ENCODE measurements at regions not wholly inside any gene's neighbourhood (a gene's known extent, or its start where the extent isn't known, plus 50 kb on each side); places are given as distances from the start of the nearest gene placed in this dataset.

GRCh38 chr10:4526311-4526731 lies 299.7 kb upstream of the AKR1E2 start:
- H3K36me3 ChIP-seq (ENCODE audit: insufficient read depth, low read length): no peaks in the 10 kb centered on the region
- H4K20me1 ChIP-seq (ENCODE audit: insufficient read depth, low read length): no peaks in the 10 kb centered on the region
- no peaks in the 10 kb centered on the region for H3K79me2 ChIP-seq (ENCODE audit: insufficient read depth, low read length)
- H3K9me3 ChIP-seq (ENCODE audit: insufficient read depth, low read length, severe bottlenecking): no peaks in the 10 kb centered on the region
- ATAC-seq (ENCODE audit: insufficient read depth, low read depth): no peak
- no peak overlapping the region for H3K9ac ChIP-seq (ENCODE audit: low read depth, low read length)
- no peak overlapping the region for H3K4me2 ChIP-seq (ENCODE audit: insufficient read depth, low read length)
- DNase-seq: no peak
- no peak overlapping the region for H3K27ac ChIP-seq (ENCODE audit: low read length)
- H3K27me3 ChIP-seq (ENCODE audit: insufficient read depth, low read length, poor library complexity): no peaks in the 10 kb centered on the region
- H3K4me3 ChIP-seq (ENCODE audit: low read depth in 1 of 2, low read length in 2 of 2): no peak overlapping the region
- H3K4me1 ChIP-seq (ENCODE audit: insufficient read depth, low read length): no peaks in the 10 kb centered on the region
- TF ChIP-seq EZH2 (IDR thresholded peaks at IDR 0.05; ENCODE audit: borderline replicate concordance, low read depth, low read length, severe bottlenecking) (no peak), CTCF (IDR thresholded peaks at IDR 0.05; ENCODE audit: borderline replicate concordance, extremely low read depth, low read length, poor library complexity, severe bottlenecking) (no peak)
- H2AFZ ChIP-seq (ENCODE audit: low read depth, low read length): no peak overlapping the region

- Histone ChIP-seq H3K36me3 (ENCODE audit: insufficient read depth, low read length) (no peaks in the 10 kb centered on the region), H3K27me3 (ENCODE audit: insufficient read depth, low read length, poor library complexity) (no peaks in the 10 kb centered on the region), H3K79me2 (ENCODE audit: insufficient read depth, low read length) (no peaks in the 10 kb centered on the region), H3K4me2 (ENCODE audit: insufficient read depth, low read length) (no peak overlapping the region), H3K9me3 (ENCODE audit: insufficient read depth, low read length, severe bottlenecking) (no peaks in the 10 kb centered on the region), H4K20me1 (ENCODE audit: insufficient read depth, low read length) (no peaks in the 10 kb centered on the region), H3K27ac (ENCODE audit: low read length) (no peak overlapping the region), H3K4me1 (ENCODE audit: insufficient read depth, low read length) (no peaks in the 10 kb centered on the region), H2AFZ (ENCODE audit: low read depth, low read length) (no peak overlapping the region), H3K4me3 (ENCODE audit: low read depth in 1 of 2, low read length in 2 of 2) (no peak overlapping the region), H3K9ac (ENCODE audit: low read depth, low read length) (no peak overlapping the region)
- ATAC-seq (ENCODE audit: insufficient read depth, low read depth): no peak
- no peak for DNase-seq
- TF ChIP-seq CTCF (IDR thresholded peaks at IDR 0.05; ENCODE audit: borderline replicate concordance, extremely low read depth, low read length, poor library complexity, severe bottlenecking) (no peak), EZH2 (IDR thresholded peaks at IDR 0.05; ENCODE audit: borderline replicate concordance, low read depth, low read length, severe bottlenecking) (no peak)
Measured at GRCh38 chr10:4525103-4525502, 300.9 kb upstream of the AKR1E2 start.

GRCh38 chr10:4522296-4523000 lies 303.6 kb upstream of the AKR1E2 start:
- Histone ChIP-seq H4K20me1 (ENCODE audit: insufficient read depth, low read length) (no peaks in the 10 kb centered on the region), H3K36me3 (ENCODE audit: insufficient read depth, low read length) (no peaks in the 10 kb centered on the region), H3K4me2 (ENCODE audit: insufficient read depth, low read length) (no peak overlapping the region), H3K9me3 (ENCODE audit: insufficient read depth, low read length, severe bottlenecking) (no peaks in the 10 kb centered on the region), H2AFZ (ENCODE audit: low read depth, low read length) (no peak overlapping the region), H3K27me3 (ENCODE audit: insufficient read depth, low read length, poor library complexity) (no peaks in the 10 kb centered on the region), H3K27ac (ENCODE audit: low read length) (no peak overlapping the region), H3K4me3 (ENCODE audit: low read depth in 1 of 2, low read length in 2 of 2) (no peak overlapping the region), H3K9ac (ENCODE audit: low read depth, low read length) (no peak overlapping the region), H3K79me2 (ENCODE audit: insufficient read depth, low read length) (no peaks in the 10 kb centered on the region), H3K4me1 (ENCODE audit: insufficient read depth, low read length) (no peaks in the 10 kb centered on the region)
- TF ChIP-seq EZH2 (IDR thresholded peaks at IDR 0.05; ENCODE audit: borderline replicate concordance, low read depth, low read length, severe bottlenecking): no peak
- TF ChIP-seq CTCF (IDR thresholded peaks at IDR 0.05; ENCODE audit: borderline replicate concordance, extremely low read depth, low read length, poor library complexity, severe bottlenecking): no peak
- DNase-seq (no peak), ATAC-seq (ENCODE audit: insufficient read depth, low read depth) (no peak)

Data from DND-41 (cell line).